ENCODE measurements at regions not wholly inside any gene's neighbourhood (a gene's known extent, or its start where the extent isn't known, plus 50 kb on each side); places are given as distances from the start of the nearest gene placed in this dataset.

DNA sequence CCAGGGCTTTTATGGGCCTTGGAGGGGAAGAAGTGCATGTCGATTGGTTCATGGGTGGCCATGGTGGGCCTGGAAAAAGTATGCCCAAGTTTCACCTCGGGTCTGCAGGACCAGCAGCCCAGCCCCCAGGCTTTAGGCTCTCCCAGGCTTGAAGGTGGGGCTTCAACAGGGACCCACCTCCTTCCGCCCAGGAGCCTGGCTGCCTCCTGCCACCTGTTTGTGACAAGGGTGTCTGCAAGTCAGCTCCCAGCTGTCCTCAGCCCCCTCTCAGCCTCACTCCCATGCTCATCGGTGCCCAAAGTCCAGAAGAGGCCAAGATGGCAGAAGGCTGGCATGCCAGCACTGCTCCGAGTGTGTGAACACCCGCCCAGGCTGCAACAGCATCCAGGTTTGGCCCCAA is 1063.2 kb upstream of the ACO1 start:
- H3K27me3 Mint-ChIP-seq (ENCODE audit: low read depth) = no peaks in the 10 kb centered on the region
- Histone ChIP-seq H3K27ac (ENCODE audit: insufficient read length, low read depth, low read length) (no peak overlapping the region), H3K79me2 (ENCODE audit: insufficient read depth, low read length) (no peaks in the 10 kb centered on the region), H3K4me2 (ENCODE audit: insufficient read depth, insufficient read length, low read length) (no peak overlapping the region), H3T11ph (ENCODE audit: low read length) (no peak overlapping the region), H3K18ac (ENCODE audit: insufficient read length, low read depth, low read length) (no peak overlapping the region), H3K9me3 (ENCODE audit: control insufficient read depth, low read depth, low read length) (no peaks in the 10 kb centered on the region), H2BK5ac (ENCODE audit: insufficient read length, low read length) (no peak overlapping the region), H2AK5ac (ENCODE audit: insufficient read length, low read length) (no peak overlapping the region), H4K8ac (replicated peaks; ENCODE audit: insufficient read length, low read depth, low read length) (no peak overlapping the region), H3K23ac (ENCODE audit: insufficient read length, low read depth, low read length) (no peak overlapping the region), H3K14ac (ENCODE audit: insufficient read depth, low read length) (no peak overlapping the region), H3K23me2 (ENCODE audit: insufficient read length, low read depth, low read length, poor library complexity, severe bottlenecking) (no peaks in the 10 kb centered on the region), H2BK20ac (ENCODE audit: low read depth, low read length, poor library complexity, severe bottlenecking) (no peak overlapping the region), H3K79me1 (ENCODE audit: insufficient read depth, low read depth, low read length, poor library complexity, severe bottlenecking) (no peaks in the 10 kb centered on the region), H3K9ac (ENCODE audit: extremely low read depth, insufficient read length, low read length) (no peak overlapping the region), H2AFZ (ENCODE audit: low read length) (no peak overlapping the region), H4K20me1 (ENCODE audit: control insufficient read depth, insufficient read depth, insufficient read length) (no peaks in the 10 kb centered on the region), H4K91ac (ENCODE audit: insufficient read length, low read depth, low read length) (no peak overlapping the region), H3K27me3 (ENCODE audit: insufficient read depth, low read length) (no peaks in the 10 kb centered on the region), H3K4me1 (ENCODE audit: insufficient read depth, low read length) (no peaks in the 10 kb centered on the region), H2BK15ac (ENCODE audit: low read depth, low read length) (no peak overlapping the region), H3K4ac (ENCODE audit: low read depth, low read length) (no peak overlapping the region), H4K5ac (ENCODE audit: insufficient read length, low read depth, low read length) (no peak overlapping the region), H2BK12ac (ENCODE audit: insufficient read length, low read depth, low read length) (no peak overlapping the region), H3K56ac (ENCODE audit: insufficient read length, low read depth, low read length) (no peak overlapping the region), H2BK120ac (ENCODE audit: low read depth, low read length, poor library complexity, severe bottlenecking) (no peak overlapping the region)
- H3K4me1 Mint-ChIP-seq = peaks cover 0 to 2% of the 10 kb centered on the region in 2 experiments; a peak in 2 of 4 replicates
- peak; percentile 29 for DNase-seq
- no CpG with 5 or more reads among the region's 6 CpGs for WGBS (ENCODE audit: extremely low coverage, insufficient read length, low lambda C conversion rate)
- no peaks in the 10 kb centered on the region for H3K36me3 Mint-ChIP-seq (ENCODE audit: insufficient read depth in 1 of 3, low read depth in 3 of 3)
- TF ChIP-seq, protein P1, sequence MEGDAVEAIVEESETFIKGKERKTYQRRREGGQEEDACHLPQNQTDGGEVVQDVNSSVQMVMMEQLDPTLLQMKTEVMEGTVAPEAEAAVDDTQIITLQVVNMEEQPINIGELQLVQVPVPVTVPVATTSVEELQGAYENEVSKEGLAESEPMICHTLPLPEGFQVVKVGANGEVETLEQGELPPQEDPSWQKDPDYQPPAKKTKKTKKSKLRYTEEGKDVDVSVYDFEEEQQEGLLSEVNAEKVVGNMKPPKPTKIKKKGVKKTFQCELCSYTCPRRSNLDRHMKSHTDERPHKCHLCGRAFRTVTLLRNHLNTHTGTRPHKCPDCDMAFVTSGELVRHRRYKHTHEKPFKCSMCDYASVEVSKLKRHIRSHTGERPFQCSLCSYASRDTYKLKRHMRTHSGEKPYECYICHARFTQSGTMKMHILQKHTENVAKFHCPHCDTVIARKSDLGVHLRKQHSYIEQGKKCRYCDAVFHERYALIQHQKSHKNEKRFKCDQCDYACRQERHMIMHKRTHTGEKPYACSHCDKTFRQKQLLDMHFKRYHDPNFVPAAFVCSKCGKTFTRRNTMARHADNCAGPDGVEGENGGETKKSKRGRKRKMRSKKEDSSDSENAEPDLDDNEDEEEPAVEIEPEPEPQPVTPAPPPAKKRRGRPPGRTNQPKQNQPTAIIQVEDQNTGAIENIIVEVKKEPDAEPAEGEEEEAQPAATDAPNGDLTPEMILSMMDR (conservative IDR thresholded peaks at IDR 0.05) = no peak
- H3K4me3 Mint-ChIP-seq = no peak overlapping the region
- no peak overlapping the region; a peak in 1 of 7 replicates for H3K27ac Mint-ChIP-seq
- no peaks in the 10 kb centered on the region for H3K9me3 Mint-ChIP-seq

Data from H9 (cell line).